HG03280 (cell line): ENCODE measurements at regions not wholly inside any gene's neighbourhood (a gene's known extent, or its start where the extent isn't known, plus 50 kb on each side); places are given as distances from the start of the nearest gene placed in this dataset.
"Not testable (repeated sequence)": the region's sequence is repeated elsewhere in the genome, so short reads cannot be mapped to it uniquely, and the experiment has no call there.

ENCODE experiments used
- ATAC-seq: cut with Tn5 transposase; IDR thresholded peaks from one replicate; pipeline ENCODE4 v1.9.1; 2021; ENCODE audit warnings: mild to moderate bottlenecking, moderate library complexity; ENCODE audit not compliant: unreplicated experiment

DNA sequence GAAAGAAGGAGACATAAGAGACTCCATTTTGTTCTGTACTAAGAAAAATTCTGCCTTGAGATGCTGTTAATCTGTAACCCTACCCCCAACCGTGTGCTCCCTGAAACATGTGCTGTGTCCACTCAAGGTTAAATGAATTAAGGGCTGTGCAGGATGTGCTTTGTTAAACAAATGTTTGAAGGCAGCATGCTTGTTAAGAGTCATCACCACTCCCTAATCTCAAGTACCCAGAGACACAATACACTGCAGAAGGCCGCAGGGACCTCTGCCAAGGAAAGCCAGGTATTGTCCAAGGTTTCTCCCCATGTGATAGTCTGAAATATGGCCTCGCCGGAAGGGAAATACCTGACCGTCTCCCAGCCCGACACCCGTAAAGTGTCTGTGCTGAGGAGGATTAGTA is 152.4 kb upstream of the NOTCH2NLA start:
- ATAC-seq = not testable (repeated sequence)

DNA sequence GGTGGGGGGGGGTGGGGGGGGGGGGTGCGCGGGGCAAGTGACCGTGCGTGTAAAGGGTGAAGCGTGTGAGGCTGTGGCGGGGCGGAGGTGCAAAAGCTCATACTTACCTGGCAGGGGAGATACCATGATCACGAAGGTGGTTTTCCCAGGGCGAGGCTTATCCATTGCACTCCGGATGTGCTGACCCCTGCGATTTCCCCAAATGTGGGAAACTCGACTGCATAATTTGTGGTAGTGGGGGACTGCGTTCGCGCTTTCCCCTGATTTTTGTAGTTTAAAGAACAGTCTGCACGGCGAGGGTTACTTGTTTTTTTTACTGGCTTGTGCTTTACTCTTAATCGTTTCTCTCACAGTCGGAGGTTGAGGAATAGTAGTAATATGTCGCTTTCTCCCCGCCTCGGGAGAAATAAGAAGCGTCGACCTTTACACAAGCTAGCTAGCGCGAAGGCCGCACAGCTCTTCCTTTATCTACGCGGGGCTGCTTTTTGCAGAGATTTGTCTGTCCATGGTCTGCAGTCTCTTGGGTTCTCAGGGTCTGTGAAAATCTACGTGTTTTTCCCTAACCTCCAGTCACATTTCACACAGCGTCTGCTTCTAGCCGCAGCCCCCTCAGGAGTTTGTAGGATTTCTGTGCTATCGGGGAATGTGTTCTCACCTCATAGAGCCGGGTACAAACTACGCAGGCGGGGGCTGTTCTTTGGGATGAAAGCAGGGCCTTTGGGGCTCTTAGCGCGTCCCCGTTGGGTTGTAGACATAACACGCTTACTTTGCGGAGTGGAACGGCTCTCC is 148.1 kb upstream of the NOTCH2NLA start:
- peak; percentile 91 for ATAC-seq

- ATAC-seq = peak; percentile 58
These were observed 147.5 kb upstream of the NOTCH2NLA start for GRCh38 chr1:146376309-146376707.

DNA sequence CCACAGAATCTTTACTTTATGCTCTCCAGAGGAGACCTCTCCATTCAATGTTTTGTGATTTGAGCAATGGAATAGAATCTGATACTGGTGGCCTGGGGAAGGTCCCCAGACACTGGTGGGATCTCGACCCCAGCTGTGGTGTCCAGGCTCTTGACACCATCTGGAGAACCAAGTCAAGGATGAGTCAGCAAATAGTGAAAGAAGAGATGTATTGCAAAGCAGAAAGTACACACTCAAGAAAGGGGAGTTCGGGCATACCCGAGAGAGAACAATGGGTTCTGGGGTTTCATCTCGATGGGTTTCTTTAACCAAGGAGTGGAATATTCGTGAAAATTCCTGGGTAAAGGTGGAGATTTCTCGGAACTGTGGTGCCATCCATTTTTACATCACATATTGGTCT is 146.3 kb upstream of the NOTCH2NLA start:
- not testable (repeated sequence) for ATAC-seq

GRCh38 chr1:146369940-146370339 is 141.1 kb upstream of the NOTCH2NLA start:
- ATAC-seq = not testable (repeated sequence)

DNA sequence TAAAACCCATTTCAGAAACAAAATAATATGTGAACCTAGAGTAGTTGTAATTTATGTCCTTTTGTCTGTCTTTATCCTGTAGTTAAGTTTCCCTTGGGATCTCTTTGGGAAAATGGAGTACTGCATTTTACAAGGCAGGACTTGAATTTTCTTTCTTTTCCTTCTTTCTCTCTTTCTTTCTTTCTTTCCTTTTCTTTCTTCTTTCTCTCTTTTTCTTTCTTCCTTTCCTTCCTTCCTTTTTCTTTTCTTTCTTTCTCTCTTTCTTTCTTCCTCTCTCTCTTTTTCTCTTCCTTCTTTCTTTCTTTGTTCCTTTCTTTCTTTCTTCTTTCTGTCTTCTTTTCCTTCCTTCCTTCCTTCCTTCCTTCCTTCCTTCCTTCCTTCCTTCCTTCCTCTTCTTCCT is 126.6 kb upstream of the NOTCH2NLA start:
- not testable (repeated sequence) for ATAC-seq

GRCh38 chr1:146326863-146327262 is 98.0 kb upstream of the NOTCH2NLA start:
- not testable (repeated sequence) for ATAC-seq

DNA sequence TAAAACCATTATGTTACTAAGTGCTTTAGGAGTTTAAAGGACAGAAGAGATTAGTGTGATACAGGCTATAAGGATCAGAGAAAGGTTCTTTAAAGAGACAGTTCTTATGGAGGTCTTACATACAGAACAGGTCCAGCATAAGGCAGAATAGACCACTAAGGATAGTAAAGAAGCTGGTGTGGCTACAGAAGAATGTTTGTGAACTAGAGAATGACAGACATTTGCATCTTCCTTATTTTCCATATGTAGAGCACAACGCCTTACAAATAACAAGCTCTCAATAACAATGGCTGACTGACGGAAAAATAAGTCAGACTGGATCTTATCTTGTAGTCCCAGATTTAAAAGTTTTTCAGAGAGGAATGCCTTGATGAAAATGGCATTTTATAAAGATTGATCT is 95.6 kb upstream of the NOTCH2NLA start:
- not testable (repeated sequence) for ATAC-seq

DNA sequence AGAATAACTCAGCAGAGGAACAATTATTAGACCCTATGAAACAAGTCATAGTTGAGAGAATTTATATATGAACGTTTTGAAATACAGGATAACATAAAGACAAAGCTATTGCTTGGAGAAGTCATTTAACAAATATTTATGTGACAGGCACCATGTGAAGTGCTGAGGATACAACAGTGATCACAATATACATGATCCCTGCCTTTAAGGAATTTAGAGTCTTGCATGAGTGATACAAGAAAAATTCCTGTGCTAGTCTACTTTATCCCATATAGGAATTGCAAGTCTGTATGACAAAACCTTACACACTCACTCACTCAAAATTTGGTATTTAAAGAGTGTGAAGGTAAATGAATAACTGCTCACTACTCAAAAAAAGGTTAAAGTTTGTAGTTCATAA is 94.5 kb upstream of the NOTCH2NLA start:
- ATAC-seq = not testable (repeated sequence)

DNA sequence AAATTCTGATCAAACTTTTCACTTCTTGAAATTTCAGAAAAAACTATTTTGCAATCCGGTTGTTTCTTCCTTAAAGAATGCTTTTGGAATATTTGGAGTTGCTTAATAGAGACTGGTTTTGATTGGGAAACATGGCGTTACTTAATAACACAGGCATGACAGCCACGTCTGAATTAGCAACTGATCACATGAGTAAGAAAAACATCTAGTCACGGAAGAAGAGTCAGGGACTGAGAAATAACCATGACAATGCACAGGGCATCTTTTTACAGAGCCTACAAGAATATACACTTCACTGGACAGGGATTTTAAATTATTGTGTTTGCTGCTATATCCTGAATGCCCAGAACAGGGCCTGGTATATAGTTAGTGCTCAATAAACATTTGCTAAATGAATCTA is 94.1 kb upstream of the NOTCH2NLA start:
- not testable (repeated sequence) for ATAC-seq

DNA sequence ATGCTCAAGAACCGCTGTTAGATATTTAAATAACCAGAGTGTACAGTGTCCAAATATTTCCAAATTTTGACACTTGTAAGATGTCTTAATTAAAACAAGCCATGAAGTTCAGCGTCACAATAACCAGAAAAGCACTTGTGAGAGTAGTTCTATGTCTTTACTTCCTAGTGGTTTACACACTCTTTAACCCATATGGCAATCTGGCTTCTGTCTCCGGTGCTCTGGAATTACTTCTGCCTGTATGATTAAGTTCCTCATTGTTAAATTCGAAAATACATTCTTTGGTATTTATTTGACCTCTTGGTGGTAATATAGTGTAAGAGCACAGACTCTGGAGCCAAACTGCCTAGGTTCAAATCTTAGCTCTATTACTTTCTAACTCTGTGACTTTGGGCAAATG is 89.9 kb upstream of the NOTCH2NLA start:
- not testable (repeated sequence) for ATAC-seq

DNA sequence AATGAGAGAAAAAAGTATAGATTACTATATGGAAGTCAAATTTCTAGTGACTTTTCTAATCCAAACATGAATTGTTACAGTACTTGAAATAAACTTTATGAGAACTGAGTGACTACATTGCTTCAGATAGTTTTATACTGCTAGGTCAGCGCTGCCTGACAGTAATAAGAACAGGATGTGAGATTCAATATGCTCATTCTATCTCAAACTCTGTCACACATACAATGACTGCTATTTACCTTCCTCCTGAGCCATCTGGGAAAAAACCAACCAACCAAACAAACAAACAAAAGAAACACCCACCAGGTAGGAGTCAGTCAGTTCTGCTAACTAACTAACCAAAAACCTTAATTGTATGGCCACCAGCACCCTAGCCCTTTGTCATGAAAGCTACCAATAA is 89.0 kb upstream of the NOTCH2NLA start:
- not testable (repeated sequence) for ATAC-seq

DNA sequence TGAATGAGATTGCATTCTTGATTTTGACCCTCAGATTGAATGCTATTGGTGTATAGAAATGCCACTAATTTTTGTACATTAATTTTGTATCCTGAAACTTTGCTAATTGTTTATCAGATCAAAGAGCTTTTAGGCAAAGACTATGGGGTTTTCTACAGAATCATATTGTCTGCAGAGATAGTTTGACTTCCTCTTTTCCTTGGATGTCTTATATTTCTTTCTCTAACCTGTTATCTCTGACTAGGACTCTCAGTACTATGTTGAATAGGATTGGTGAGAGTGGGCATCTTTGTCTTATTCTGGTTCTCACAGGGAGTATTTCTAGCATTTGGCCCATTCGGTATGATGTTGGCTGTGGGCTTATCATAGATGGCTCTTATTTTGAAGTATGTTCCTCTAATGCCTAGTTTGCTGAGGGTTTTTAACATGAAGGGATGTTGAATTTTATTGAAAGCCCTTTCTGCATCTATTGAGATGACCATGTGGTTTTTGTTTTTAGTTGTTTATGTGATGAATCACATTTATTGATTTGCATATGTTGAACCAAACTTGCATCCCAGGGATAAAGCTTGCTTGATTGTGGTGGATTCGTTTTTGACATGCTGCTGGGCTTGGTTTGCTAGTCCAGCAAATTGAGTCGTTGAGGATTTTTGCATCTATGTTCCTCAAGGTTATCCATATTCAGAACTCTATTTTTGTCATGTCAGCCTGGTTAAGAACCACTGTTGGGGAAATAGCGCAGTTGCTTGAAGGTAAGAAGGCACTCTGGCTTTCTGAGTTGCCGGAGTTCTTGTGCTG is 85.8 kb upstream of the NOTCH2NLA start:
- not testable (repeated sequence) for ATAC-seq

DNA sequence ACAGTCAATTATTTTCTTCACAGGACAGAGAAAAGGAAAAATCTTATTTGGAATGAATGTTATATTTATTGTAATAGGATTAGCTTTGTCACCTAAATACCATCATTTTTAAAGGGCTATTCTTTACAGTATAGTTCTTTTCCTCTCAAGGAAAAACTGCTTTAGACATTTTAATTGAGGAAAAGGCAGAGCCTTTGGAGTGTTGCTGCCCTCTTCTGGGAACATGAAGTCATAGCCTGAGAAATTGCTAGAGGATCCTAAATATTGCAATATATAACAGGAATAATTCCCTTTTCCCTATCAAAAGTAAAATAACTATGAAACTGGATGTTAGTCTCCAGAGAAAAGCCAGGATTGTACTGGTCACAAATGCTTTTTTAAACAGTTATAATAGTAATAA is 81.8 kb upstream of the NOTCH2NLA start:
- ATAC-seq = not testable (repeated sequence)

- ATAC-seq = not testable (repeated sequence)
These were observed 80.6 kb upstream of the NOTCH2NLA start for GRCh38 chr1:146309427-146309826.

DNA sequence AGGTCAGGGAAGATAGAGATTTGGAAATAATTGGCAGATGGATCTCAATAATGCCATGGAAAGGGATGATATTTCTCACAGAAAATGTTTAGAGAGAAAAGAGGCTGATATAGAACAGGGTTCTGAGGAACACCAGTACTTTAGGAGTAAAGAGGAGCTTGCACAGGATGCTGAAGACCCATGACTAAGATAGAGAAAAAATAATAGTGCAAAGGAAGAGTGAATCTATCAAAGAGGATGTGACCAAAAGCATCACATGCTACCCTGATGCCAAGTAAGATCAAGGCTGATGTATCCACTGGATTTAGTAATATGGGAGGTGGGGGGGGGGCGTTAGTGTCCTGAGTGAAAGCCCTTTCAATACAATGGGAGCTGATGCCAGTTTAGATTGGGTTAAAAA is 80.1 kb upstream of the NOTCH2NLA start:
- ATAC-seq = not testable (repeated sequence)

DNA sequence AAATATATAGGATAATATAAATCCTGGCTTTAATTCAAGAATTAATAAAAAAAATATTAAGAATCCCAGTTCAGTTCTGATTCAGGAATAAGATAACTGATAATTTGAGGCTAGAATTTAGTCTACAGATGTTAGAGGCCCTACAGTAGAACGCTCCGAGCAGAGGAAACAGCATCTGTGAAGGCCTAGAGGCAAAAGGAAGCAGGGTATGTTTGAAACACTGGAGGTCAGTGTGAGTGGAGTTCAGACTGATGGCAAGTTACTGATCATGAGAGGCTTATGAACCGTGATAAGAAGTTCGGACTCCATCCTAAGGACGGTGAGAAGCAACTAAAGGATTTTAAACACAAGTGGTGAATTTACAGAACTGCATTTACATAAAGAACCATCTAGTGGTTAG is 79.3 kb upstream of the NOTCH2NLA start:
- ATAC-seq = not testable (repeated sequence)

GRCh38 chr1:146307632-146308031 is 78.8 kb upstream of the NOTCH2NLA start:
- peak; percentile 92 for ATAC-seq

GRCh38 chr1:146306651-146307050 is 77.8 kb upstream of the NOTCH2NLA start:
- ATAC-seq = not testable (repeated sequence)

GRCh38 chr1:146305442-146305841 is 76.6 kb upstream of the NOTCH2NLA start:
- ATAC-seq = not testable (repeated sequence)

- peak; percentile 91 for ATAC-seq
These were observed 69.7 kb upstream of the NOTCH2NLA start for GRCh38 chr1:146298575-146298897.
